ENCODE measurements at regions not wholly inside any gene's neighbourhood (a gene's known extent, or its start where the extent isn't known, plus 50 kb on each side); places are given as distances from the start of the nearest gene placed in this dataset.

DNA sequence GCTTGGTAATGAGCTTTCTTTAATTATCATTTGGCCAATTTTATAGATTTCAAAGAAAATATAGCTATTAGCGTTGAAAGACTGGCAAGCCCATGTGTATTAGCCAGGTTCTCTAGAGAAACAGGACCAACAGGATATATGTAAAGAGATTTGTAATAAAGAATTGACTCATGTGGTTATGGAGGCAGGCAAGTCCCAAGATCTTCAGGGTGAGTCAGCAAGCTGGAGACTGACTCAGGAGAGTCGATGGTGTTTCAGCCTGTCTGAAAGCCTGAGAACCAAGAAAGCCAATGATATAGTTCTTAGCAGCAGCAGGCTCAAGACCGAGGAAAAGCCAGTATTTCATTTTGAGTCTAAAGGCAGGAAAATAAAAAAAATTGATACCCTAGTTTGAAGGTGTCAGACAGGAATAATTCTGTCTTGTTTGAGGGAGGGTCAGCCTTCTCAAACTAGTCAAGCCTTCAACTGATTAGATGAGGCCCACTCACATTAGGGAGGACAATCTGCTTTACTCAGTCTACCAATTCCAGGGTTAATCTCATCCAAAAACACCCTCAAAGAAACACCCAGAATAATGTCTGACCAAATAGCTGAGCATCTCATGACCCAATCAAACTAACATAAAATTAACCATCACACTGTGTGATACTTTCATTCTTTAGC, 78.3 kb upstream of the CRIM1 start:
- Histone ChIP-seq H3K36me3 (no peaks in the 10 kb centered on the region), H3K9ac (no peak overlapping the region), H4K20me1 (ENCODE audit: low read depth) (no peaks in the 10 kb centered on the region), H3K9me3 (ENCODE audit: low read depth) (no peaks in the 10 kb centered on the region), H3K4me2 (no peak overlapping the region), H3K4me1 (no peaks in the 10 kb centered on the region), H3K27me3 (peaks cover 16% of the 10 kb centered on the region), H3K27ac (no peak overlapping the region), H2AFZ (replicated peaks) (no peak overlapping the region), H3F3A (ENCODE audit: low read depth) (no peaks in the 10 kb centered on the region), H3K4me3 (no peak overlapping the region), H3K79me2 (ENCODE audit: low read depth) (no peaks in the 10 kb centered on the region)
- peaks cover 1% of the 10 kb centered on the region for H3K4me1 Mint-ChIP-seq
- H3K36me3 Mint-ChIP-seq: peaks cover 6% of the 10 kb centered on the region
- H3K27me3 Mint-ChIP-seq (ENCODE audit: insufficient read depth, low read depth): peaks cover 9% of the 10 kb centered on the region
- no peak overlapping the region for H3K27ac Mint-ChIP-seq
- no peak for DNase-seq (ENCODE audit: low spot score)
- no peak overlapping the region for H3K4me3 Mint-ChIP-seq
- TF ChIP-seq EZH2 (IDR thresholded peaks at IDR 0.05) (no peak), EZH2phosphoT487 (IDR thresholded peaks at IDR 0.05) (no peak)
- TF ChIP-seq, protein P1, sequence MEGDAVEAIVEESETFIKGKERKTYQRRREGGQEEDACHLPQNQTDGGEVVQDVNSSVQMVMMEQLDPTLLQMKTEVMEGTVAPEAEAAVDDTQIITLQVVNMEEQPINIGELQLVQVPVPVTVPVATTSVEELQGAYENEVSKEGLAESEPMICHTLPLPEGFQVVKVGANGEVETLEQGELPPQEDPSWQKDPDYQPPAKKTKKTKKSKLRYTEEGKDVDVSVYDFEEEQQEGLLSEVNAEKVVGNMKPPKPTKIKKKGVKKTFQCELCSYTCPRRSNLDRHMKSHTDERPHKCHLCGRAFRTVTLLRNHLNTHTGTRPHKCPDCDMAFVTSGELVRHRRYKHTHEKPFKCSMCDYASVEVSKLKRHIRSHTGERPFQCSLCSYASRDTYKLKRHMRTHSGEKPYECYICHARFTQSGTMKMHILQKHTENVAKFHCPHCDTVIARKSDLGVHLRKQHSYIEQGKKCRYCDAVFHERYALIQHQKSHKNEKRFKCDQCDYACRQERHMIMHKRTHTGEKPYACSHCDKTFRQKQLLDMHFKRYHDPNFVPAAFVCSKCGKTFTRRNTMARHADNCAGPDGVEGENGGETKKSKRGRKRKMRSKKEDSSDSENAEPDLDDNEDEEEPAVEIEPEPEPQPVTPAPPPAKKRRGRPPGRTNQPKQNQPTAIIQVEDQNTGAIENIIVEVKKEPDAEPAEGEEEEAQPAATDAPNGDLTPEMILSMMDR (IDR thresholded peaks at IDR 0.05): no peak
- peaks cover 25% of the 10 kb centered on the region for H3K9me3 Mint-ChIP-seq

DNA sequence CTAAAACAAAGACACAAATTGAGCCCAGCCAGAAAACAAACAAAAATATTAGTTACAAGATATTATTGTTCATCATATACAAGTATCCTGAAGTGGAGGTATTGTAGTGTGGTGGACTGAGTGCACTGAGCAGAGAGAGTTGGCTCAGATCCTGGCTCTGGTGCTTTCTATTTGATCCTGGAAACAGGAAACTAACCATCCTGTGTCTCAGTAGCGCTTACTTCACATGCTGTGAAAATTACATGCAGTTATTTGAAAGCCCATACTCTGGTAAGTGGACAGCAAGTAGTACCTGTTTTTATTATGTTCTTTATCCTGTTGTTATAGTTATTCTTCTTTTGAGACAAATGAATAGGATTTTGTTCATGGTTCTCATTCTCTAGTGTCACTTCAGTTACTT, 84.3 kb upstream of the CRIM1 start:
- no peaks in the 10 kb centered on the region for H3K9me3 ChIP-seq (ENCODE audit: low read depth)
- no peak overlapping the region for H3K27ac Mint-ChIP-seq

GRCh38 chr2:36270758-36271157, 84.8 kb upstream of the CRIM1 start:
- H3K4me1 ChIP-seq: peaks cover 16% of the 10 kb centered on the region
- H3K79me2 ChIP-seq (ENCODE audit: low read depth): no peaks in the 10 kb centered on the region
- H3K9ac ChIP-seq: no peak overlapping the region
- H3K27me3 ChIP-seq: peaks cover 54% of the 10 kb centered on the region
- TF ChIP-seq EZH2 (IDR thresholded peaks at IDR 0.05): no peak
- peak; percentile 64 for TF ChIP-seq EZH2phosphoT487 (IDR thresholded peaks at IDR 0.05)
- H3K9me3 Mint-ChIP-seq: peaks cover 30% of the 10 kb centered on the region
- peaks cover 27% of the 10 kb centered on the region for H3K4me1 Mint-ChIP-seq
- H3K27me3 Mint-ChIP-seq (ENCODE audit: insufficient read depth, low read depth): peaks cover 3% of the 10 kb centered on the region
- no peaks in the 10 kb centered on the region for H3K36me3 ChIP-seq
- H3K9me3 ChIP-seq (ENCODE audit: low read depth): no peaks in the 10 kb centered on the region
- H3F3A ChIP-seq (ENCODE audit: low read depth): peaks cover 4% of the 10 kb centered on the region
- H3K36me3 Mint-ChIP-seq: peaks cover 8% of the 10 kb centered on the region
- H3K4me3 Mint-ChIP-seq: peak overlapping the region; percentile 56
- no peak overlapping the region for H3K27ac ChIP-seq
- H2AFZ ChIP-seq (replicated peaks): no peak overlapping the region
- H3K4me2 ChIP-seq: peak overlapping the region; percentile 42
- DNase-seq (ENCODE audit: low spot score): peak; percentile 87
- no peak overlapping the region for H3K4me3 ChIP-seq
- no peaks in the 10 kb centered on the region for H4K20me1 ChIP-seq (ENCODE audit: low read depth)
- H3K27ac Mint-ChIP-seq: peak overlapping the region; percentile 65

More for the DNA sequence above, 84.3 kb upstream of the CRIM1 start:
- Histone ChIP-seq H3F3A (ENCODE audit: low read depth) (peaks cover 4% of the 10 kb centered on the region), H2AFZ (replicated peaks) (no peak overlapping the region), H3K4me1 (peaks cover 16% of the 10 kb centered on the region), H3K36me3 (no peaks in the 10 kb centered on the region), H3K4me3 (no peak overlapping the region), H3K9ac (no peak overlapping the region), H3K4me2 (peak overlapping the region; percentile 42), H4K20me1 (ENCODE audit: low read depth) (no peaks in the 10 kb centered on the region), H3K79me2 (ENCODE audit: low read depth) (no peaks in the 10 kb centered on the region), H3K27ac (no peak overlapping the region), H3K27me3 (peaks cover 54% of the 10 kb centered on the region)
- Mint-ChIP-seq H3K4me3 (no peak overlapping the region), H3K27me3 (ENCODE audit: insufficient read depth, low read depth) (peaks cover 3% of the 10 kb centered on the region), H3K4me1 (peaks cover 27% of the 10 kb centered on the region), H3K36me3 (peaks cover 8% of the 10 kb centered on the region), H3K9me3 (peaks cover 25% of the 10 kb centered on the region)
- no peak for DNase-seq (ENCODE audit: low spot score)
- TF ChIP-seq EZH2phosphoT487 (IDR thresholded peaks at IDR 0.05) (no peak), EZH2 (IDR thresholded peaks at IDR 0.05) (no peak)
- TF ChIP-seq, protein P1 (IDR thresholded peaks at IDR 0.05): no peak

DNA sequence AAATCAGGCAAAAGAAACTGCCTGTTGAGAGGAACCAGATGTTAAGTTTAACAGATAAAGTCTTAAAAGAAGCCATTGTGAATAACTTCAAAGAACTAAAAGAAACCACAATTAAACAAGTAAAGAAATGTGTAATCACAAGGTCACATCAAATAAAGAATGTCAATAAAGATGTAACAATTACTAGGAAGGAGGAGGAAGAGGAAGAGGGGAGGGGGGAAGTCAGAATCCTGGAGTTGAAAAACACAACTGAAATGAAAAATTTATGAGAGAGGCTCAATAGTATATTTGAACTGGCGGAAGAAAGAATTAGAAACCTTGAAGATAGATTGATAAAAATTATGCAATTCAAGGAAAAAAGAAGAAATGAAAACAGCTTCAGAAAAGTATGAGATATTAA, 88.4 kb upstream of the CRIM1 start:
- H3K36me3 ChIP-seq: no peaks in the 10 kb centered on the region
- no peak overlapping the region for H3K27ac Mint-ChIP-seq
- H3K27ac ChIP-seq: no peak overlapping the region
- H3K4me3 ChIP-seq: no peak overlapping the region
- H3K27me3 Mint-ChIP-seq (ENCODE audit: insufficient read depth, low read depth): peaks cover 3% of the 10 kb centered on the region
- H3K9ac ChIP-seq: no peak overlapping the region
- H3F3A ChIP-seq (ENCODE audit: low read depth): peaks cover 4% of the 10 kb centered on the region
- no peak for DNase-seq (ENCODE audit: low spot score)
- H3K4me1 Mint-ChIP-seq: peaks cover 25% of the 10 kb centered on the region
- peaks cover 16% of the 10 kb centered on the region for H3K4me1 ChIP-seq
- peaks cover 8% of the 10 kb centered on the region for H3K36me3 Mint-ChIP-seq
- H3K27me3 ChIP-seq: peaks cover 37% of the 10 kb centered on the region
- no peaks in the 10 kb centered on the region for H3K9me3 ChIP-seq (ENCODE audit: low read depth)
- H3K4me2 ChIP-seq: no peak overlapping the region
- TF ChIP-seq, protein P1 (IDR thresholded peaks at IDR 0.05): no peak
- no peak for TF ChIP-seq EZH2 (IDR thresholded peaks at IDR 0.05)
- TF ChIP-seq EZH2phosphoT487 (IDR thresholded peaks at IDR 0.05): no peak
- no peak overlapping the region for H2AFZ ChIP-seq (replicated peaks)
- no peak overlapping the region for H3K4me3 Mint-ChIP-seq
- H3K79me2 ChIP-seq (ENCODE audit: low read depth): no peaks in the 10 kb centered on the region
- H3K9me3 Mint-ChIP-seq: peaks cover 29% of the 10 kb centered on the region
- no peaks in the 10 kb centered on the region for H4K20me1 ChIP-seq (ENCODE audit: low read depth)

Data from neural progenitor cell (in vitro differentiated cells).